OCI-LY3 (cell line): ENCODE measurements at regions not wholly inside any gene's neighbourhood (a gene's known extent, or its start where the extent isn't known, plus 50 kb on each side); places are given as distances from the start of the nearest gene placed in this dataset.

Experiments
- H2AFZ ChIP-seq: fragments of 200-600, 300-600 bp; shearing (Covaris generic); 2 replicates; pipeline ENCODE4 v1.6.0; 2014; ENCODE audit warnings: antibody characterized with exemption, low read depth, low read length
- H3K27ac ChIP-seq: fragments of 200-600, 300-600 bp; sonication (generic); 2 replicates; pipeline ENCODE4 v1.5.1; 2014; ENCODE audit warnings: mild to moderate bottlenecking, low read length, moderate library complexity, mixed read lengths
- H3K27me3 ChIP-seq: fragments of 200-600, 300-600 bp; sonication (generic); 2 replicates; pipeline ENCODE4 v1.6.1; 2014; ENCODE audit warnings: low read depth, low read length, mixed read lengths
- H3K36me3 ChIP-seq: fragments of 200-600, 300-600 bp; sonication (generic); replicated peaks from 2 replicates; pipeline ENCODE3; 2014; ENCODE audit warnings: low read depth, low read length, mixed read lengths
- H3K4me1 ChIP-seq: fragments of 300-600, 200-600 bp; sonication (generic); 2 replicates; pipeline ENCODE4 v1.6.1; 2014; ENCODE audit warnings: low read length, mixed read lengths
- H3K4me2 ChIP-seq: fragments of 200-600, 300-600 bp; sonication (generic); 2 replicates; pipeline ENCODE4 v1.6.1; 2014; ENCODE audit warnings: low read length, mixed read lengths
- H3K4me3 ChIP-seq: fragments of 300-600, 200-600 bp; sonication (generic); 2 replicates; pipeline ENCODE4 v1.5.1; 2014; ENCODE audit warnings: antibody characterized with exemption, mild to moderate bottlenecking, low read length, moderate library complexity
- H3K79me2 ChIP-seq: fragments of 300-600, 200-600 bp; shearing (Covaris generic); 2 replicates; pipeline ENCODE4 v1.6.1; 2014; ENCODE audit warnings: mild to moderate bottlenecking, low read length, mixed read lengths
- H3K9ac ChIP-seq: fragments of 300-600, 200-600 bp; shearing (Covaris generic); 2 replicates; pipeline ENCODE4 v1.6.0; 2014; ENCODE audit warnings: mild to moderate bottlenecking, low read length, moderate library complexity
- H3K9me3 ChIP-seq: fragments of 200-600, 300-600 bp; shearing (Covaris generic); 2 replicates; pipeline ENCODE4 v1.6.1; 2014; ENCODE audit warnings: low read length, mixed read lengths; ENCODE audit not compliant: insufficient read depth
- H4K20me1 ChIP-seq: fragments of 200-600, 300-600 bp; sonication (generic); 2 replicates; pipeline ENCODE4 v1.6.1; 2016; ENCODE audit warnings: low read length, mixed read lengths; ENCODE audit not compliant: insufficient read depth
- CTCF ChIP-seq: fragments of 200-600, 300-600 bp; sonication (generic); IDR thresholded peaks from 2 replicates; pipeline ENCODE4 v1.5.1; 2014; ENCODE audit warnings: antibody characterized with exemption, low read length, low read depth
- EZH2phosphoT487 ChIP-seq: fragments of 200-600 bp; shearing (Covaris generic); IDR thresholded peaks from 2 replicates; pipeline ENCODE4 v1.6.1; 2018; ENCODE audit warnings: antibody characterized with exemption, mixed run types, low read depth

GRCh38 chr7:114128880-114129279 lies 210.1 kb upstream of the PPP1R3A start:
- H3K4me1 ChIP-seq = no peaks in the 10 kb centered on the region
- TF ChIP-seq CTCF (no peak), EZH2phosphoT487 (no peak)
- H4K20me1 ChIP-seq = no peaks in the 10 kb centered on the region
- H3K27me3 ChIP-seq = no peaks in the 10 kb centered on the region
- H3K36me3 ChIP-seq = no peaks in the 10 kb centered on the region
- H2AFZ ChIP-seq = no peak overlapping the region
- H3K4me3 ChIP-seq = no peak overlapping the region
- no peaks in the 10 kb centered on the region for H3K9me3 ChIP-seq
- H3K9ac ChIP-seq = no peak overlapping the region
- H3K4me2 ChIP-seq = no peak overlapping the region
- H3K79me2 ChIP-seq = no peaks in the 10 kb centered on the region
- no peak overlapping the region for H3K27ac ChIP-seq

GRCh38 chr7:114126095-114126494 lies 207.3 kb upstream of the PPP1R3A start:
- no peak overlapping the region for H3K4me3 ChIP-seq
- H3K27ac ChIP-seq = no peak overlapping the region
- no peak overlapping the region for H3K9ac ChIP-seq
- H4K20me1 ChIP-seq = no peaks in the 10 kb centered on the region
- no peaks in the 10 kb centered on the region for H3K27me3 ChIP-seq
- no peak for TF ChIP-seq EZH2phosphoT487
- no peak for TF ChIP-seq CTCF
- no peaks in the 10 kb centered on the region for H3K36me3 ChIP-seq
- no peaks in the 10 kb centered on the region for H3K79me2 ChIP-seq
- H3K4me1 ChIP-seq = no peaks in the 10 kb centered on the region
- H3K9me3 ChIP-seq = no peaks in the 10 kb centered on the region
- H3K4me2 ChIP-seq = no peak overlapping the region
- no peak overlapping the region for H2AFZ ChIP-seq

GRCh38 chr7:114112806-114113205 lies 194.0 kb upstream of the PPP1R3A start:
- TF ChIP-seq EZH2phosphoT487 (no peak), CTCF (no peak)
- Histone ChIP-seq H3K9ac (no peak overlapping the region), H4K20me1 (no peaks in the 10 kb centered on the region), H3K4me1 (peaks cover 5% of the 10 kb centered on the region; the same call in 1 of the 2 replicates), H3K27ac (no peak overlapping the region), H3K4me3 (no peak overlapping the region), H3K36me3 (no peaks in the 10 kb centered on the region), H3K4me2 (no peak overlapping the region), H3K79me2 (no peaks in the 10 kb centered on the region), H3K27me3 (no peaks in the 10 kb centered on the region), H3K9me3 (no peaks in the 10 kb centered on the region), H2AFZ (no peak overlapping the region)

GRCh38 chr7:114110666-114111065 lies 191.9 kb upstream of the PPP1R3A start:
- Histone ChIP-seq H3K9ac (no peak overlapping the region), H3K4me1 (peaks cover 5% of the 10 kb centered on the region; the same call in 1 of the 2 replicates), H3K9me3 (no peaks in the 10 kb centered on the region), H3K4me2 (no peak overlapping the region), H2AFZ (no peak overlapping the region), H3K4me3 (no peak overlapping the region), H3K36me3 (no peaks in the 10 kb centered on the region), H3K27ac (no peak overlapping the region), H4K20me1 (no peaks in the 10 kb centered on the region), H3K79me2 (no peaks in the 10 kb centered on the region), H3K27me3 (no peaks in the 10 kb centered on the region)
- TF ChIP-seq CTCF (no peak), EZH2phosphoT487 (no peak)
